Stimulated activated CD8-positive, alpha-beta memory T cell treated with anti-CD3 and anti-CD28 coated beads, Interleukin-15, amount 100 ng/mL, for 1 hour (primary cell): ENCODE measurements at regions not wholly inside any gene's neighbourhood (a gene's known extent, or its start where the extent isn't known, plus 50 kb on each side); places are given as distances from the start of the nearest gene placed in this dataset.
"Not testable (repeated sequence)": the region's sequence is repeated elsewhere in the genome, so short reads cannot be mapped to it uniquely, and the experiment has no call there.

Source experiments
- DNase-seq: peaks from one replicate; pipeline ENCODE4 v3.0.0-alpha.2; 2020; ENCODE audit warnings: low read depth

DNA sequence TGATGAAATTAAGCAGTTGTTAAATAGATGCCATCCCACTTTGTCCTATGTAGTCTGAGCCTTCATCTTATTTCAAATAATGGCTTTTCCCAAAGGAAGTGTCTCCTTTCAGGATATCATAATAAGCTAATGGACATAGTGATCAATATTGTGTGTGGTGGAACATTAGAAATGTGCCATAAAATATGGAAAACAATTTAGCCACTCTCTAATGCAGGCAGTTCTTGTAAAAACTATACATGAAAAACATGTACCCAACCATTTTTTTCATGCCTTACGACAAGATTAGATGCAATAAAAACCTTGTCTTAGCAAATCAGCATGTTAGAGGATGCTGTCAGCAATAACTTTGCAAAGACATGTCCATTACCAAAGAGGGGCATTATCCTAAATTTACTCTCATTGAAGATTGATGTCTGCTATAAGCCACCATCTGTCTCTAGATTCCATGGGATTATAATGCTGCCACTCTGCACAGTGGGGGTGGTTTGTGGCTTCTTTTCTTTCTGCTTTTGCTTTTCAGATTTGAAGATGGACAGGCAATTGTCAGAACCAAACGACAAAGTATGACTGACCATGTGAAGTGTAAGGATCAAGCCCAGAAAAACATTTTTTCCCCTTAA is 724.0 kb upstream of the ZNF608 start:
- DNase-seq: no peak

DNA sequence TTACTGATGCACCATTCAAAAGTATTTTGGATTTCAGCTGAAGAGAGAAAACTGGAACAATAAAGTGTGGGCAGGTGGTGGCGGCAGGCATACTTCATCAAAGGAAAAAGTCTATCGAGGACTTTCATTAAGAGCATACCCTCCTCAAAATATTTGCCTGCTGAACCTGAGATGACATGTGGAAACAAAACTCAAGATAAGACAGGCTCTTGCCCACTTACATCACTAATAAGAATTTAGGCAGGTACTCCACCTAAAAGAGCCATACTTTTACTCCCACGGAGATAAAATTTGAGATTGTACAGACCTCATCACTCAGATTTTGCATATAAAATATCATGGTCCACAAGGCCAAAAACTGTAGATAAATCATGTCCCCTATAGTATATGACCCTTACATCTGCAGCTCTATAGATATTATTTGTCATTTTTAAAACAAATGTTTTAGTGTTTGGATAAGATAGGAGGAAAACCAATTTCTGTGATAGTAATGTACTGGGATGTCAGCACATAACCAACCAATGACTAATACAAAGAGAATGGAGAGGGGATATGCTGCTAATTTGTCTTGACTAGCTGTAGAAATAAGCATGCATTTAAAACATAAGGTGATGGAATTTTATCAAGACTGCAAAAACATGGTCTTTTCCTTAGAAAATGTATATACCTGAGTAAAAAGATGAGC is 730.6 kb upstream of the ZNF608 start:
- DNase-seq: no peak

DNA sequence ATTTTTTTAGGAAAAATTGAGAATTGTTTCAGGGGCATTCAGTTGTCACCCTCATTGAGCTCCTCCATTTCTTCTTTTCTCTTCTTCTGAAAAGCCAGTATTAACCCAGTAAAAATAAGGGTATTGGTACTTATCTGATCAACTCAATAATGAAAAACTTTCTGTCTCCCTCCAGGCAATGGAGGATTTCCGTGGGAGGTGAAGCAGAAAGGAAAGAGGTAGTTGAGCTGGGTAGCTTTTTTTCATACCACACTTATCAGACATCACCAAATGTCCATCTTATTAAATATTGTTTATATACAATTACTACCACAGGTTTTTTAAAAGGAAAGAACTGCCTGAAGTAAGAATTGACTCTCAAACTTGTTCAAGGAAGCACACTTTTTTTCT is 731.1 kb upstream of the ZNF608 start:
- DNase-seq: no peak

DNA sequence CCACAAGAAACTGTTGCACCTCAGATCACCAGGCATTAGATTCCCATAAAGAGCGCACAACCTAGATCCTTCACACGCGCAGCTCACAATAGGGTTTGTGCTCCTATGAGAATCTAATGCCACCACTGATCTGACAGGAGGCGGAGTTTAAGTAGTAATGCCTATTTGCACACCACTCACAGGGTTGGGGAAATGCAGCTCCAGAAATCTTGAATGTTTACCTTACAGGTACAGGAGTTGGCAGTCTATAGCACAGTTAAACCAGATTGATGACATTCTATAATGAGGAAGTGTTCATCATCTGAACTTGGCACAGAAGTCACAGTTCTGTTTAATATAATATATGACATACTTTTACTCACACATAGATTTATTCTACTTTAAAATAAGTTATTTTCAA is 732.2 kb upstream of the ZNF608 start:
- no peak for DNase-seq

DNA sequence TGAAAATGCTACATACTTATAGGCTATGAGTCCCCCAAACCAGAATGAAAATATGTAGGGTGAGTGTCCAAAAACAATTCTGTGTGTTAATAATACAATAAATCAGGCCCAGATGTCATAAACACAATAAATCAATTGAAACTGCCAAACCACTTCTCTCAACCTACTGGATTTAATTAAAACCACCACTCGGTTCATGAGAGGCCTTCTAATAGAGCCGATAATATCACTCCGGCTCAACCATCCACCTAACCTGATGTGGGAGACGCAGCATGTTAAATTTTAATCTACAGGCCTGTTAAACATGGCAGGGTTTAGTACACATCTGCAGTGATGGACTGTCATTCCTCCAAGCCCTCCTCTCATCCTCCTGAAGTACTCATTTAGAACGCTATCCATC is 734.5 kb upstream of the ZNF608 start:
- DNase-seq: no peak

DNA sequence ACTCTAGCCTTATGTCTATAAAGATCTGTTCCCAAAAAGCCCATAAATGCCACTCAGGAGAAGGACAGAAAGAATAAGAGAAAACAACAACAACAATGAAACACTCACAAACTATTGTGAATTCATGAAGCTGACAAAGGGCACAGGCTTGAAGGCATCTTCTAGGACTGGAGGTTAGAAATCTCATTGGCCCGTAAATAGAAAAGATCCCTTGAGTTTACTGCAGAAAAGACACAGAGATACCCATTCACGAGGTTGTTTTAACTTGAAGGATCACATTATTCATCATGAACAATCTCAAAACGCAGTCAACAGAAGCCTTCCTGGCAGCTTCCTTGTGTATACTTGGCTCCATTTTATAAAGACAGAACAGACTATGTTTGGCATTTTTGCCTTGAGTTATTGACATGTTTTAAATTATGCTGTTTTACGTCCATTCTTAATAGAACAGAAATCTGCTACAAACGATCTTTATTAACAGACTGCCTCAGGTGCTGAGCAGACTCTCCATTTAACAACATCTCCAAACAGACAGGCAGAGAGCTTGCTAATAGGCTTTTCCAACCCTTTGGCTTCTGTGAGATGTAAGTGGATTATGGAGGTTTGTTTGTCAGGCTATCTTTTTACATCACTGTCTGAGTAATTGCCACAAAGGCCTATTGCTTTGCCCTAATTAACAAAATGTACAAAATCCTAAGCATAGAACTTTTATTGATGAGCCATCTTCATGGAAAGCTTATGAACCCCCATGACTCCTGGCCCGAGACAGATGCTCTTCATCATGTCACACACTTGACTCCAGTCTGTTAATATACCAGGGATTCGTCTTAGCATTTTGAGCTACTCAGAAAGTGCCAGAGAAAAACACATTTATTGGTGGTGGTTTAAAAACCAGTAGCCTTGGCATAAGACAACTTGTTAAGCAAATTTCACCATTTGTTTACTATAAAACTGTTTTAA is 735.3 kb upstream of the ZNF608 start:
- no peak for DNase-seq

DNA sequence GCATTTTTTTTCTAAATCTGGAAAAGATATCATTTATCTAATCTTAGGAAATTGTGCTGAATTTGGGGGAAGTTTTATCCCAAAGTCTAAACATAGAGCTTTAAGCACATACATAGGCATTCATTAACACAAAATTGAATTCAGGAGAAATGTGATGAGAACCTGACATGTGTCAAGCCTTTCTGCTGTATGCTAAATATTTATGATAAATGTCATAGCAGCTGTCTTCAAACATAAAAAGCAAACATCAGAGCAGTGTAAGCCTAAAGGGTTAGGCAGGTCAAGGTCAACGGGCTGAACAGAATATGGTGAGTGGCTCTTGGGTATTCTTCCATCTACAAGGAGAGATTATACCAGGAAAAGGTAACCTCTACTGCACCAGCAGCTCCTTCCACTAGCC is 737.2 kb upstream of the ZNF608 start:
- no peak for DNase-seq

DNA sequence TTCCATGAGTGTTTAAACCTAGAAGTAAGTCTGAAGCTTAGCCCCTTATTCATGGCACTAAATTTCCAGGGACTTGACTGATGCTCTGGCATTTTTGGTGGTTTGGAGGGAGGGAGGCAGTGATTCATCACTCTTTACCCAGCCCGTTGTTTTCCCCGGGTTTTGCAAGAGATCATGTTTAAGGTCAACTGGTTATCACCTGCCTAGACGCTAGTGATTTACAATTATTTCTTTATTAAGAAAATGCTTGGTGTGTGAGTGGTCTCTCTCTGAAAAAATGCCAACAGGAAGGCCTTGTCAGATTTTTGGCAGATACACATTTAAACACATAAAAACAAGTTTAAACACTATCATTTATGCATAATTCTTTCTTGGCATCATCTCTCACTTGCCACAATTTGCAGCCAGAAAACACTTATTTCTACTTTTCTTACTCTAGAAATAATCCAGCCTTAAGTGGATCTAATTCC is 737.9 kb upstream of the ZNF608 start:
- no peak for DNase-seq

DNA sequence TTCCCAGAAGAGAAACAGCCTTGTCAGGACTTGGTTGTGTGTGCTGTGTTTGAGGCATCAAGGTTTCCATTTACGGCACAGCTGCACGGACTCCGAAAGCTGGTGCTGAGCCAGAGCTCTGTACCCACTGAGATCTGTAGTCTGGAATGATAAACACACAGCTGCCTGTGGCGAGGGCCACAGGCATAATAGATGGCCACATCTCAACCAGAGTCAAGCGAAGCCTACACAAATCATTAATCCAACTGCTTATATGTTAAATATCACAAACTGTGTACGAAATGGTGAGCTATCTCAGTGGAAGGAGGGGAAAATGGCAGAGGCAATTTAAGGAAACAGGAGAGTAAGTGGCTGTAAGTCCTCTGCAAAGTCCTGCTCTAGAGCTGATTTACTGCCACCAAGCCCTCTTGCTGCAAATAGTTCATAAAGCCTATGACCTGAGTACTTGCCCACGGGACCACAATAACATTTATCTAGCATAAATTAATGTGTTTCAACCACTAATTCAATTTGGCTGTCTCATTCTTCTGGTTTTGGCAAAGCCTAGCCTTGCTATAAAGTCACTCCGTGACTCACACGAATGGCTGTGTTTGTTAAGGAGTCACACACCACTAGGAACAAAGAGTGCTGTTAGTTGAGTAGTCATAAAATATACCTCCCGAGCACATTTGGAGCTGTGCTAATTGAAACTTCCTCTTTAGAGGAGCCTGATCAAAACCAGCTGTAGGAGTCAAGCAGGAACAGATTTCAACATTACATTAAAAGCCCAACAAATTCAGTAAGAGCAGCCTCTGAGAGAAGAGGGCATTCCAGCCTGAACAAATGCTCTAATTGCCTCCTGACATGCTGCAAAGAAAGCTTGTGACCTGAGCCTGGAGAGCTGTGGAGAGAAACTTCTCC is 738.6 kb upstream of the ZNF608 start:
- no peak for DNase-seq

DNA sequence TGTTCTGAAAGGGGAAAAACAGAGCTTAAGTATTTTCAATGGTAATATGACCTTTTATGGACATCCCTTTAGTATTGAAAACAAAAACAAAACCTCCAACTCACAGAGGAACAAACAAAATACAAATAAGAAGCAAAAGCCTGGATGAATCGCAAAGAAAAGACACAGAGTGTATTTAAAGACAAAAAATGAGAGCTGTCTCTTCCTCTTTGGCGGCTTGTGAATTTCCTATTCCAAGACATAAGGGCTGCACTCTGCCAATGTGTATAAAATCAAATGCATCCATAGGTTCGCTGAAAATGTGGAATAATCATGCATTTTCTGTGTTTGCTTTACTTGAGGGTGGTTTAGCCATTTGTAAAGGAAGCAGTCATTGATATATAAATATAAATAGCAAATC is 739.3 kb upstream of the ZNF608 start:
- DNase-seq: no peak

DNA sequence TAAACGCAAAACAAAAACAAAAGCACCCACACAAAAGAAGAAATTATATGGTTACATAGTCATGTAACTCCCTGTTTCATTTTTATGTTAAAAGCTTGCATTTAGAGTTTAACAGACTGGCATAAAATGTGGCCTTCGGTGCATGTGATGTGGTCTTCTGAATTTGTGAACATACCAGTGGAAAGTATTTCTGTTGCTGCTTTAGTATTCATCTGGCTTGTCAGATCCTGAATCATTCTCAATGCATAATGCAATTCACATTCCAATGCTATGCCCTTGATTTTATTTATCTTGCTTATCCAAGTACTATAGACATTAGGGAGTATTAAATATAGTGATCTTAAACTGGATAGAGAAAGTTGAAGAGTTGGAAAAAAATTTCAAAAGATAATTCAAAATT is 740.2 kb upstream of the ZNF608 start:
- DNase-seq: no peak

DNA sequence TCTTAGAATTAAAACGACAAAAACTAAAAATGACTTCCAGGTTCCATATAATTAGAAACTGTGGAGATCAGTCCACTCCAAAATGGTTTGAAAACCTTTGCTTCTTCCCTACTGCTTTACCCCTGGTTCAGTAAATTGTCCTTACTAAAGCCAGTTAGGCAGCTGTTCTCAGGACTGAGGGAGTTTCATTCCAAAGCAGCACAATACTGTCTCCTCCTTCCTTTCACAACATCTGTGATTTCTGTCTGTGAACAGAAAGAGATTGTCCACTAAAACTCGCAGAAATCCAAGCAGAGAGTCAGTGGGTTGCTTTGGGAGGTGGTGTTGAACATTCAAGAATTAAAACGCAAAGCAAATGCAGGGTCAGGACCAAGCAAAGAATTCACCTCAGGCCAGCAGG is 740.8 kb upstream of the ZNF608 start:
- DNase-seq: no peak

DNA sequence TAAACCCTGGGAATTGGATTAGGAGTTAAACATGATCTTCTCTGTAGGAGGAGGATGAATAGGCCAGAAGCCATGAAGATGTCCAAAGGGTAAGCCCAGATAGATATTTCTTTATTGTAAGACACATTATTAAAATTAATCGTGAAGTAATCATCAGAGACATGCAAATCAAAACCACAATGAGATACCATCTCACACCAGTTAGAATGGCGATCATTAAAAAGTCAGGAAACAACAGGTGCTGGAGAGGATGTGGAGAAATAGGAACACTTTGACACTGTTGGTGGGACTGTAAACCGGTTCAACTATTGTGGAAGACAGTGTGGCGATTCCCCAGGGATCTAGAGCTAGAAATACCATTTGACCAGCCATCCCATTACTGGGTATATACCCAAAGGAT is 741.2 kb upstream of the ZNF608 start:
- DNase-seq: not testable (repeated sequence)

DNA sequence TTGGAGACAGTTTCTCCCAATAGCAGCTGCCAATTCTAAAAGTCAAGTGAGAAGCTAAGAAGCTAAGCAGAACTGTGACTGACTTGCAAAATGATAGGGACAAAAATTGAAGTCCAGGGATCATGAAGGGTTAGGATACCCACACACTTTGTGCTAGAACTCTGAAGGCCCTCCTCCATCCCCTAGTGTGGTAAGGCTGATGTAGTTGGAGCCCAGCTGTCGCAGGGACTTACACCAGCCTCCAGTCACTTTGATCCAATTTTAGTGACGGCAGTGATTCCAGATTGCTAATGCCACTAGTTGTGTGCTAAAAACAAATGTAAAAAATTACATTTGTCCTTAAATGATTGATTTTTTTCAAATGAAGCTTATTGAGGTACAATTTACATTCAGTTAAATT is 742.7 kb upstream of the ZNF608 start:
- no peak for DNase-seq

DNA sequence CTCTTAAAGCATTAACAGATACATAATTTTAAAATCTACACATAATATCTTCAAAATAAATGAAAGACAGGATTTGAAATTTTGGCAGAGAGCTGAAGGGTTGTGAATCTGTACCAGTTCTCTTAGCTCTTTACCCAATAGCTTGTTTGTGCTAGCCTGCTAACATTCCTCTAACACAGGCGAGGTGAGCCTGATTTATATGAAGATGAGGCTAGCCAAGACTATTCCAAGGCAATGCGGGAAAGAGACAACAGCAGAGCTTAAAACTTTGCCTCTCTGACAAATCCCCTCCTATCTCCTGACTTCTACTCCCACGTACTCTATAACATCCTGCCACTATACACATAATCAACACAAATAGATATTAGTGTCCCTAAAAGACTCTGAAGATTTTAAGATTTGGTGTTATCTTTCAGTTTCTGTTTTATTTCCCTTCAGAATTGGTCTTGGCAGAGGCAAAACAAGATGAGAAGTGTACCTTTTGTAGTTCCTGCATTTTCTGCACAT is 745.6 kb upstream of the ZNF608 start:
- DNase-seq: no peak

DNA sequence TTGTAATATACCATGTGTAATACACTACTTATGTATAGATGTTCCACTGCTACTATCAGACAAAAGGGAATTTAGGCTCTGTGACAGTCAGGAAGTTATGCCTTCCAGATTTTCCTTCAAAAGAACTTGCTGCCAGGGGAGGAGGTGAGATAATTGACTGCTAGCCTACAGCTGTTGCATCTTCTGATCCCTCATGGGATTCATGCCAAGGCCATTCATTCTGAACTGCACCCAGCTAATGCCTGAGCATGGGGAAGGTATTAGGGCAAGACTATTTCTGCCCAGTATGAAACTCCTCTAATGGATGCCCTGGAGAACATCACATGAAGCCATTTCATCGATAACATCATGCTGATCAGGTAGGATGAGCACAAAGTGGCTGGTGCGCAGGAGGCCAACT is 746.5 kb upstream of the ZNF608 start:
- DNase-seq: no peak

DNA sequence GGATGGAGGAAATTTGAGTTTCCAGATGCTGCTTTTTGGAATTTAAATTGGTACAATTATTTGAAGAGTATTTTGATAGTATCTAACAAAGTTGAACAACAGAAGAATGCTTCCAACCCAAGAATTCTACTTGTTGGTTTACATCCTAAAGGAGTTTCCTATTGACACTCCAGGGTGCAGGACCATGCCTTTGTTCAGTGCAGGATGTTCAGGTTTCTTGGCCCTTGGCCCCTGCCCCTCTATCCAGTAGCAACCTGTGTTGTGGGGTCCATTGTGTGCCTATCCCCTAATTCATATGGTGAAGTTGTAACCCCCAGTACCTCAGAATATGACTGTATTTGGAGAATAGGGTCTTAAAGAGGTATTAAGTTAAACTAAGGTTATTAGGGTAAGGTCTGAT is 750.0 kb upstream of the ZNF608 start:
- DNase-seq: no peak

DNA sequence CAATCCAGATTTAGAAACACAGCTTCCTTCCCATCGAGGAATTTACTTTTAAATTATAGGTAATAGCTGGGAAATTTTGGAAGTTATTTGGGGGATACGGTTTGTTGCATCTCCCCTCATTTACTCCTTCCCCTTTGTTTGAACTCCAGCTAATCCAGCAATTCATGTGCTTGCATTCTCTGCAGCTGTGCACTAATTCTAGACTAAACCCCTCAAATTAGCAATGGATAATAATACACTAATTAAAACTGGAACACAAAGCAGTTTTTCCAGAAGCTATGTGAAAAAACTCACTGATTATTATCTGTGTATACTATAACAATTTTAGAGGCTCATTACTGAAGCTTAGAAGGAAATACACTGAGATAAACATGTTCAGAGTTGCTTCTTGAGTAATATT is 751.2 kb upstream of the ZNF608 start:
- DNase-seq: no peak

DNA sequence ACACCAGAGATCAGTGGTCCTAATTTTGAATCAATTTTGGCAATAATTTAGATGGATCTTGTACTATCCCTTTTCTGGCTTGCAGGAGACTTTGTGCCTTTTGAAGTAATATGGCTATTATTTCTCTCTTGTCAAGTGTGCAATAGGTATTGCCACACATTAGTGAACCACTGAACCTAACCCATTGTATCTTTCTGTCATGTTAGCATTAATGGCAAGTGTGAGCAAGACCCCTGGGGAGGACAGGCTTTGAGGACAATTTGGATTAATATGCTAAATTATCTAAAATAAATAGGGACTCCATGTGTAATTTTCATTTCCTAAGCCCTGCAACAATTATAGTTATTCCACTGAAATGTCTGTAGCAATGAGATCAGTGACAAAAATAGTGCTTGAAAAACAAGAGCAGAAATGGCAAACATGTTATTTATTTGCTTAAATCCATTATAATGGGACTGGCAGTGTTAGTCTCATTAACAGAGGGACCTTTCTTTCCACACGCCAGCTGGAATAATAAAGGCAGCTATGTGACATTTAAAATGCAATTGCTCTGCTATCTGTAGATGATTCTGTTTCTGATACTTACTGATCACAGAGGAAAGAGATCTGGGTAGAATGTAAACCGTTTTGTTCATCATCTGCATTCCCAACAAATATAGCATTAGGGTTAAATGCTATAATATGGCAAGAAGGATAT is 753.3 kb upstream of the ZNF608 start:
- no peak for DNase-seq

DNA sequence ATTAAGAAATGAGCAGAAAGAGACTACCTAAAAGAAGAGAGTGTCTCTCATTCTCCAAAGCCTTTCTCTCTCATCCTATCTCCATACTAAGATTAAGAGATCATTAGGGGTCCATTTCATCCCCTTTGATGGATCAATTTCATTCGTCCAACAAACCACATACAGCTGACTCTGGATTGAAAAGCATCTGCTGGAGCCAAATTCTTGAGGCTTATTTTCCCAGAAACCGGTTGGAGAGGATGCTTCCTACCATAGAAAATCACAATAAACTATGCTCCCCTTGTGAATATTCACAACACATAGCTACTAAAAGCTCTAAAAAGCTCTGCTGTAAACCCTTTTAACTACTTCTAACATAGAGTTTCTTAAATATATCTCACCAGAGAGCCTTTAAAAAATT is 755.0 kb upstream of the ZNF608 start:
- no peak for DNase-seq

DNA sequence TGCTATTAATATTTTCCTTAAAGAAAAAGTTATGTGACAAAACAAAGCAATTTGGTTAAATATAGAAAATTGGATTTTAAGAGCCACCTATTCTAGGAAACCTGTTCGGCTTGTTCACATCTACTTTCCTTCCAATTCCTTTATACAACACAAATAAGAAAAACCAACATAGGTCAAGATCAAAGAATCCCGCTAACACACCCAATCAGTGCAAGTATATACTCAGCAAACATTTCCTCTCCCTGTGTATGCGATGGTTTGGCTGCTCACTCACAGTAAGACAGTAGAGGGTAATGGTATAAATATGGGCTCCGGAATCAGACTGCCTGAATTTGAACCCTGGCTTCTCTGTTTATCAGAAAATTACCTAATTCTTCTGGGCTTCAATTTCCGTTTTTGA is 757.5 kb upstream of the ZNF608 start:
- no peak for DNase-seq
